Activated CD4-positive, CD25-positive, alpha-beta regulatory T cell treated with anti-CD3 and anti-CD28 coated beads, Interleukin-2, amount 50 U/mL, for 16 hours (primary cell): ENCODE measurements at regions not wholly inside any gene's neighbourhood (a gene's known extent, or its start where the extent isn't known, plus 50 kb on each side); places are given as distances from the start of the nearest gene placed in this dataset.

Source experiments
- DNase-seq: peaks from one replicate; pipeline ENCODE4 v3.0.0-alpha.2; 2020; ENCODE audit warnings: low read depth, low spot score

GRCh38 chrX:39595977-39596376 is 501.8 kb downstream of the BCOR start:
- no peak for DNase-seq

- no peak for DNase-seq
Observed at GRCh38 chrX:39596437-39596836, 501.3 kb downstream of the BCOR start.

- no peak for DNase-seq
Observed at GRCh38 chrX:39599339-39599738, 498.4 kb downstream of the BCOR start.

GRCh38 chrX:39600222-39600621 is 497.5 kb downstream of the BCOR start:
- no peak for DNase-seq

GRCh38 chrX:39601231-39602177 is 496.3 kb downstream of the BCOR start:
- no peak for DNase-seq

GRCh38 chrX:39602195-39602594 is 495.6 kb downstream of the BCOR start:
- no peak for DNase-seq

GRCh38 chrX:39603230-39603629 is 494.5 kb downstream of the BCOR start:
- no peak for DNase-seq

- no peak for DNase-seq
Observed at GRCh38 chrX:39605183-39605582, 492.6 kb downstream of the BCOR start.

- no peak for DNase-seq
Observed at GRCh38 chrX:39605866-39606265, 491.9 kb downstream of the BCOR start.

- DNase-seq, result no peak
Observed at GRCh38 chrX:39609941-39610340, 487.8 kb downstream of the BCOR start.

- no peak for DNase-seq
Observed at GRCh38 chrX:39611468-39611867, 486.3 kb downstream of the BCOR start.

GRCh38 chrX:39613482-39613995 is 484.2 kb downstream of the BCOR start:
- DNase-seq, result no peak

GRCh38 chrX:39613997-39614679 is 483.6 kb downstream of the BCOR start:
- peak; percentile 34 for DNase-seq

GRCh38 chrX:39614680-39614998 is 483.1 kb downstream of the BCOR start:
- DNase-seq, result no peak

- no peak for DNase-seq
Observed at GRCh38 chrX:39616098-39616729, 481.5 kb downstream of the BCOR start.

- DNase-seq, result no peak
Observed at GRCh38 chrX:39616731-39617130, 481.0 kb downstream of the BCOR start.

GRCh38 chrX:39618178-39618577 is 479.6 kb downstream of the BCOR start:
- no peak for DNase-seq

GRCh38 chrX:39619182-39620009 is 478.4 kb downstream of the BCOR start:
- no peak for DNase-seq

- DNase-seq, result no peak
Observed at GRCh38 chrX:39624166-39624565, 473.6 kb downstream of the BCOR start.

GRCh38 chrX:39625810-39626209 is 471.9 kb downstream of the BCOR start:
- no peak for DNase-seq

- DNase-seq, result no peak
Observed at GRCh38 chrX:39626749-39627148, 471.0 kb downstream of the BCOR start.
